GM10248 (cell line): ENCODE measurements at regions not wholly inside any gene's neighbourhood (a gene's known extent, or its start where the extent isn't known, plus 50 kb on each side); places are given as distances from the start of the nearest gene placed in this dataset.

ENCODE experiments used
- CTCF ChIA-PET: fragments of 300-600 bp; sonication (Branson Sonifier 250); formaldehyde crosslinking; extraction: SDS; loops from one replicate; lab custom pipeline; 2021; ENCODE audit warnings: antibody characterized with exemption; lab: Yijun Ruan, JAX
- POLR2A ChIA-PET: fragments of 350-650 bp; sonication (Branson Sonifier 250); formaldehyde crosslinking; extraction: SDS; loops from one replicate; lab custom pipeline; 2020; ENCODE audit warnings: antibody characterized with exemption; lab: Yijun Ruan, JAX
- DNase-seq: peaks from one replicate; pipeline ENCODE4 v3.0.0; 2012; ENCODE audit errors: extremely low spot score
- TF ChIP-seq, protein P1 (sequence below): IDR thresholded peaks from 2 replicates; pipeline ENCODE4 v1.5.1; 2012; ENCODE audit warnings: mild to moderate bottlenecking, low read depth; ENCODE audit errors: extremely low read depth, missing control alignments, control extremely low read depth

DNA sequence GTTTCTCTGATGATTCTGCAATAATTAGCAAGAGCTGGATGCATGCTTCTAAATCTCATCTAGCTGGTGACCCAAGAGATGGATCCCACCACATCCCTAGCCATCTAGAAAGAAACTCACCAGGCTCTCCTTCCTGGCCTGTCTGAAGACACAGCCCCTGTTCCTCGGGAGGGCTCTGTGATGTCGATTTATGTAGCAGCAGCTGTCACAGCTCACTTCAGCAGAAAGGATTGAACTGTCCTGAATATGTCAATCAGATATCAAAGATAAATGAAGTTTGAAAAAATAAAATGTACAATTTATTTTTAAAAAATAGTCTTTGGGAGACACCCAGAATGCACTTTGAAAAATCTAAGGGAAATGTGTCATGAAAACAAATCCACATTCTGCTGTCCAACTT, 67.3 kb upstream of the TSHZ2 start:
- ChIA-PET CTCF (interaction anchor here (1.9 kb wide), 1 partner anchor 8 kb away, joined by 4 read pairs; no protein-coding TSS in a partner anchor), POLR2A (no interaction called here)

DNA sequence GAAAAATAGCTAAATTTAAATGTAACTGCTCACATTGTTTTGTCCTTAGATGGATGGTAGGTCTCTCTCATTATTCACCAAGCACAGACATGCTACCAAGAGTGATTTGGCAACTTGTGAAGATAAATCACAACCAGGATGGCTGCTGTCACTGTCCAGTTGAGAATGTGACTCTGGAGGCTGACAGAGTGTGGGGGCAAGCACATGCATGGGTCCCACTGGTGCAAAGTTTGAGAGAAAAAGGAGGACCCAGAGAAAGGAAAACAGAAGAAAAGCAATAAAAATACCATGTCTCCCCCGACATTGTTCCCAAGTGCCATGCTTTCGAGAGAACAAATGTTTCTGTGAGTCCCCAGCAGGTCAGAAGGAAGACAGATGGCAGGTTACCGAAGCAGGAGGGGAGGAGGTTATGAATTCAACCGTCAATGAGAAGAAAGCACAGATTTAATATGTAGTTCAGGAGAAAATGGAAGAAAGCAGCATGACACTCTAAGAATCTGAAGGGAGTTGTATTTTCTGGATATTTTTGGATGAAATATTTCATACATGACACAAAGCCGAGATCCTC, 73.0 kb upstream of the TSHZ2 start:
- TF ChIP-seq, protein P1, sequence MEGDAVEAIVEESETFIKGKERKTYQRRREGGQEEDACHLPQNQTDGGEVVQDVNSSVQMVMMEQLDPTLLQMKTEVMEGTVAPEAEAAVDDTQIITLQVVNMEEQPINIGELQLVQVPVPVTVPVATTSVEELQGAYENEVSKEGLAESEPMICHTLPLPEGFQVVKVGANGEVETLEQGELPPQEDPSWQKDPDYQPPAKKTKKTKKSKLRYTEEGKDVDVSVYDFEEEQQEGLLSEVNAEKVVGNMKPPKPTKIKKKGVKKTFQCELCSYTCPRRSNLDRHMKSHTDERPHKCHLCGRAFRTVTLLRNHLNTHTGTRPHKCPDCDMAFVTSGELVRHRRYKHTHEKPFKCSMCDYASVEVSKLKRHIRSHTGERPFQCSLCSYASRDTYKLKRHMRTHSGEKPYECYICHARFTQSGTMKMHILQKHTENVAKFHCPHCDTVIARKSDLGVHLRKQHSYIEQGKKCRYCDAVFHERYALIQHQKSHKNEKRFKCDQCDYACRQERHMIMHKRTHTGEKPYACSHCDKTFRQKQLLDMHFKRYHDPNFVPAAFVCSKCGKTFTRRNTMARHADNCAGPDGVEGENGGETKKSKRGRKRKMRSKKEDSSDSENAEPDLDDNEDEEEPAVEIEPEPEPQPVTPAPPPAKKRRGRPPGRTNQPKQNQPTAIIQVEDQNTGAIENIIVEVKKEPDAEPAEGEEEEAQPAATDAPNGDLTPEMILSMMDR, result no peak
- DNase-seq, result no peak
- CTCF ChIA-PET, result no interaction called here
- POLR2A ChIA-PET, result no interaction called here

More for the DNA sequence above, 67.3 kb upstream of the TSHZ2 start:
- TF ChIP-seq, protein P1, result no peak
- no peak for DNase-seq

GRCh38 chr20:52896348-52896747, 75.8 kb upstream of the TSHZ2 start:
- TF ChIP-seq, protein P1, result no peak
- POLR2A ChIA-PET, result no interaction called here
- no peak for DNase-seq
- CTCF ChIA-PET, result no interaction called here

- ChIA-PET CTCF (no interaction called here), POLR2A (no interaction called here)
Measured at GRCh38 chr20:52895701-52896100, 76.5 kb upstream of the TSHZ2 start.

GRCh38 chr20:52895235-52895634, 76.9 kb upstream of the TSHZ2 start:
- ChIA-PET POLR2A (no interaction called here), CTCF (no interaction called here)
- DNase-seq, result no peak
- TF ChIP-seq, protein P1, result no peak

More at GRCh38 chr20:52895701-52896100, 76.5 kb upstream of the TSHZ2 start:
- no peak for DNase-seq
- TF ChIP-seq, protein P1, result no peak

- DNase-seq, result no peak
- CTCF ChIA-PET, result interaction anchor here (0.9 kb wide), 1 partner anchor 13 kb away, joined by 5 read pairs; no protein-coding TSS in a partner anchor
- TF ChIP-seq, protein P1, result no peak
- POLR2A ChIA-PET, result no interaction called here
Measured at GRCh38 chr20:52893498-52893897, 78.7 kb upstream of the TSHZ2 start.

DNA sequence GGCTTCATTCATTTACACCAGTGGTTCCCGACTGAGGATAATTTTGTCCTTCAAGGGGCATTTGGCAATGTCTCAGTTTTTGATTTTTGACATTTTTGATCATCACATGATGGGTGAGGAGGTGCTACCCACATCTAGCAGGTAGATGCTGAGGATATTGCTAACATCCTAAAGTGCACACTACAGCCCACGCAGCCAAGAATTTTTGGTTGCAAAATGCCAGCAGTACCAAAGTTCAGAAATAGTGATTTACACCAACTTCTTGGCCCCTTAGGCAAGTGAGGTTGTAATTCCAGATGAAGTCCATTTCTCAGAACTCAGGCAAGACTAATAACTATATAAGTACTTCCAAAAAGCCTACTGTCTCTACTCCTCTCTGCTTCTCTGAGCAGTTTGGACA, 80.1 kb upstream of the TSHZ2 start:
- ChIA-PET CTCF (no interaction called here), POLR2A (no interaction called here)
- TF ChIP-seq, protein P1, result no peak
- no peak for DNase-seq
